ENCODE measurements at regions not wholly inside any gene's neighbourhood (a gene's known extent, or its start where the extent isn't known, plus 50 kb on each side); places are given as distances from the start of the nearest gene placed in this dataset.
"Not testable (repeated sequence)": the region's sequence is repeated elsewhere in the genome, so short reads cannot be mapped to it uniquely, and the experiment has no call there.

DNA sequence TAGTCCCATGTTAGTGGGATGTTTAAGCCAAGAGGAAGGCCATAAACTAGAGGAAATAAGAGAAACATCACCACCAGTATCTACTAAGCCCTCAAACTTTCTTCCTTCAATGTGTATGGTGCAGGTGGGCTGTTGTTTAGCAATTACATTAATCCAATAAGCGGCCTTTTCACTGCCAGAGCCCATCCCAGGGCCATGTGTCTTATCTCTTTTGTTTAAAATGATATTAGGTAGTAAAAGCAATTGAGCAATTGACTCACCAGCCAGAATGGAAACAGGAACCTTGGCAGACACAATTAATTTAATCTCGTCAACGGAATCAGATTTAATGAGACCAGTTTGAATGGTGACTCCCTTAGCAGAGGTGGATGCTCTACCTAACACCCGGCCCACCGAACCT is 1503.5 kb downstream of the UQCRFS1 start:
- TF ChIP-seq, protein P1, sequence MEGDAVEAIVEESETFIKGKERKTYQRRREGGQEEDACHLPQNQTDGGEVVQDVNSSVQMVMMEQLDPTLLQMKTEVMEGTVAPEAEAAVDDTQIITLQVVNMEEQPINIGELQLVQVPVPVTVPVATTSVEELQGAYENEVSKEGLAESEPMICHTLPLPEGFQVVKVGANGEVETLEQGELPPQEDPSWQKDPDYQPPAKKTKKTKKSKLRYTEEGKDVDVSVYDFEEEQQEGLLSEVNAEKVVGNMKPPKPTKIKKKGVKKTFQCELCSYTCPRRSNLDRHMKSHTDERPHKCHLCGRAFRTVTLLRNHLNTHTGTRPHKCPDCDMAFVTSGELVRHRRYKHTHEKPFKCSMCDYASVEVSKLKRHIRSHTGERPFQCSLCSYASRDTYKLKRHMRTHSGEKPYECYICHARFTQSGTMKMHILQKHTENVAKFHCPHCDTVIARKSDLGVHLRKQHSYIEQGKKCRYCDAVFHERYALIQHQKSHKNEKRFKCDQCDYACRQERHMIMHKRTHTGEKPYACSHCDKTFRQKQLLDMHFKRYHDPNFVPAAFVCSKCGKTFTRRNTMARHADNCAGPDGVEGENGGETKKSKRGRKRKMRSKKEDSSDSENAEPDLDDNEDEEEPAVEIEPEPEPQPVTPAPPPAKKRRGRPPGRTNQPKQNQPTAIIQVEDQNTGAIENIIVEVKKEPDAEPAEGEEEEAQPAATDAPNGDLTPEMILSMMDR (IDR thresholded peaks at IDR 0.05; ENCODE audit: control extremely low read depth, extremely low read depth, low read depth, missing control alignments), result no peak
- no peak for DNase-seq (ENCODE audit: extremely low spot score)
- ChIA-PET CTCF (no interaction called here), POLR2A (no interaction called here)

- POLR2A ChIA-PET; DNase-seq (ENCODE audit: extremely low spot score); CTCF ChIA-PET: not testable (repeated sequence)
These were observed 1504.0 kb downstream of the UQCRFS1 start for GRCh38 chr19:27708986-27709385.

DNA sequence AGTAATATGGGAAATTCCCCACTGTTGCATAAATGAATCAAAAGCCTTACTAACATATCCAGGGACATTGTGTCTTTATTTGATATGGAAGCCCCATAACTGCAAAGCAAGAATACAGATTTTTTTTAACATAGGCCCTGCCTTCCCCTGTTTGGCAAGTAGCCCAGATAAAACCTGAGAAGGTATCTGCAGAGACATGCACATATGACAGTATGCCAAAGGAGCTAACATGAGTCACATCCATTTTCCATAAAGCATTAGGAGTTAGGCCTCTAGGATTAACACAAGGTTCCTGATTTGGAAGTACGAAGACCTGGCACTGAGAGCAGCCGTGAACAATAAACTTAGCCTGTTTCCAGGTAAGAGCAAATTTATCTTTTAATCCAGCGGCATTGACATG is 1505.9 kb downstream of the UQCRFS1 start:
- DNase-seq (ENCODE audit: extremely low spot score); POLR2A ChIA-PET: not testable (repeated sequence)
- CTCF ChIA-PET, result interaction anchor here (1.3 kb wide), 1 partner anchor 8 kb away, joined by 4 read pairs; no protein-coding TSS in a partner anchor

- TF ChIP-seq, protein P1 (IDR thresholded peaks at IDR 0.05; ENCODE audit: control extremely low read depth, extremely low read depth, low read depth, missing control alignments), result no peak
- no peak for DNase-seq (ENCODE audit: extremely low spot score)
- ChIA-PET CTCF (interaction anchor here (1.3 kb wide), 1 partner anchor 9 kb away, joined by 4 read pairs; no protein-coding TSS in a partner anchor), POLR2A (no interaction called here)
These were observed 1507.1 kb downstream of the UQCRFS1 start for GRCh38 chr19:27705896-27706295.

GRCh38 chr19:27694361-27695055 is 1518.4 kb downstream of the UQCRFS1 start:
- ChIA-PET CTCF (no interaction called here), POLR2A (no interaction called here)
- DNase-seq (ENCODE audit: extremely low spot score), result no peak
- TF ChIP-seq, protein P1 (IDR thresholded peaks at IDR 0.05; ENCODE audit: control extremely low read depth, extremely low read depth, low read depth, missing control alignments), result no peak

DNA sequence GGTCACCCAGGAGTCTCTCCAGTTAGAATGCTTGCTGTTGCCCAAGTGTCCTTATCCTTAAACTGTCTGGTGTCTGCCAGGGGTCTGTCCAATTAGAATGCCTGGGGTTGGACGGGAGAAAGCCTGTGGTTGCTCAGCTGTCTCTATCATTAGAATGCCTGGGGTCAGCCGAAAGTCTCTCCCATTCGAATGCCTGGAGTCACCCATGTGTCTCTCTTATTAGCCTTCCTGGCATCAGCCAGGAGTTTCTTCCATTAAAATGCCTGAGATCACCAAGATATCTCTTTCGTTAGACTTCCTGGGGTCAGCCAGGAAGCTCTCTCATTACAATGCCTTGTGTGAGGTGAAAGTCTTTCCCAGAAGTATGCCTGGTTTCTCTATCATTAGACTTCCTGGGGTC is 1521.0 kb downstream of the UQCRFS1 start:
- TF ChIP-seq, protein P1 (IDR thresholded peaks at IDR 0.05; ENCODE audit: control extremely low read depth, extremely low read depth, low read depth, missing control alignments), result no peak
- no peak for DNase-seq (ENCODE audit: extremely low spot score)
- CTCF ChIA-PET, result no interaction called here
- POLR2A ChIA-PET, result no interaction called here

GRCh38 chr19:27689734-27690241 is 1523.2 kb downstream of the UQCRFS1 start:
- CTCF ChIA-PET, result no interaction called here
- POLR2A ChIA-PET, result no interaction called here
- DNase-seq (ENCODE audit: extremely low spot score), result no peak

More at GRCh38 chr19:27689734-27690241, 1523.2 kb downstream of the UQCRFS1 start:
- TF ChIP-seq, protein P1 (IDR thresholded peaks at IDR 0.05; ENCODE audit: control extremely low read depth, extremely low read depth, low read depth, missing control alignments), result no peak
